ENCODE measurements at regions not wholly inside any gene's neighbourhood (a gene's known extent, or its start where the extent isn't known, plus 50 kb on each side); places are given as distances from the start of the nearest gene placed in this dataset.

GRCh38 chr4:171538601-171539100, 274.6 kb upstream of the GALNTL6 start:
- peaks cover 2% of the 10 kb centered on the region; the same call in 1 of the 2 replicates for H3K23me2 ChIP-seq (ENCODE audit: low read depth, low read length)
- no peak for FAIRE-seq
- H3K36me3 ChIP-seq (ENCODE audit: control insufficient read depth in 2 of 4, insufficient read depth in 4 of 4, low read length in 3 of 4): no peaks in the 10 kb centered on the region
- H3K9me3 ChIP-seq (ENCODE audit: insufficient read depth in 2 of 2, low read depth in 1 of 2, low read length in 1 of 2): no peaks in the 10 kb centered on the region
- no peak overlapping the region for H3K4ac ChIP-seq (replicated peaks; ENCODE audit: insufficient read length, low read depth, low read length)
- no peak overlapping the region for H3K23ac ChIP-seq (ENCODE audit: insufficient read length)
- no peak overlapping the region for H2BK15ac ChIP-seq (ENCODE audit: low read length)
- no peak for DNase-seq (ENCODE audit: low read depth in 1 of 2, low spot score in 2 of 2)
- H3K27ac ChIP-seq (ENCODE audit: low read depth, low read length): no peak overlapping the region
- no peak overlapping the region for H2BK5ac ChIP-seq (ENCODE audit: low read depth, low read length)
- H3K18ac ChIP-seq (ENCODE audit: extremely low read depth, low read length): no peak overlapping the region
- no peak overlapping the region for H4K8ac ChIP-seq (ENCODE audit: extremely low read depth, insufficient read depth, low read length)
- no peak overlapping the region for H4K5ac ChIP-seq (ENCODE audit: insufficient read length, low read depth, low read length)
- no peak overlapping the region for H2BK20ac ChIP-seq (ENCODE audit: low read length)
- H2BK12ac ChIP-seq (ENCODE audit: low read depth, low read length): no peak overlapping the region
- H3K14ac ChIP-seq (ENCODE audit: insufficient read length): no peak overlapping the region
- no peaks in the 10 kb centered on the region for H3K27me3 ChIP-seq (replicated peaks in 1 of 4; ENCODE audit: control insufficient read depth in 3 of 4, extremely low read depth in 1 of 4, insufficient read depth in 3 of 4, low read length in 3 of 4)
- no peak overlapping the region for H2AK5ac ChIP-seq (ENCODE audit: low read depth, low read length)
- H4K20me1 ChIP-seq (replicated peaks in 1 of 2; ENCODE audit: control insufficient read depth in 1 of 2, insufficient read depth in 2 of 2, low read length in 2 of 2): peaks cover 0 to 2% of the 10 kb centered on the region in 2 experiments
- H3K4me2 ChIP-seq (ENCODE audit: insufficient read depth in 1 of 2, low read depth in 2 of 2, low read length in 2 of 2): no peak overlapping the region
- no peak overlapping the region for H3K4me3 ChIP-seq (ENCODE audit: extremely low read depth in 1 of 4, insufficient read depth in 2 of 4, low read depth in 3 of 4, low read length in 4 of 4)
- ChIA-PET CTCF (ENCODE audit: partially characterized antibody) (no interaction called here), POLR2A (ENCODE audit: partially characterized antibody) (no interaction called here)
- 94% methylated on average over 1 of the region's 1 CpG; no CpG with 5 or more reads in 1 of the 2 experiments for WGBS, 2 experiments (ENCODE audit: extremely low coverage in 1 of 2, insufficient coverage in 1 of 2, insufficient read length in 1 of 2, insufficient replicate concordance in 2 of 2, low coverage in 1 of 2, low lambda C conversion rate in 2 of 2, missing lambda C conversion rate in 1 of 2)
- H3K56ac ChIP-seq (replicated peaks; ENCODE audit: insufficient read length, low read depth, low read length): no peak overlapping the region
- no peaks in the 10 kb centered on the region for H3K79me1 ChIP-seq (ENCODE audit: low read depth, low read length)
- H2BK120ac ChIP-seq (replicated peaks; ENCODE audit: low read depth, low read length): no peak overlapping the region
- H4K91ac ChIP-seq (replicated peaks; ENCODE audit: insufficient read length, low read length): no peak overlapping the region
- H3K79me2 ChIP-seq (ENCODE audit: control insufficient read depth in 1 of 2, insufficient read depth in 2 of 2, low read length in 2 of 2): no peaks in the 10 kb centered on the region
- H3K4me1 ChIP-seq (replicated peaks in 1 of 4; ENCODE audit: control insufficient read depth in 3 of 4, insufficient read depth in 4 of 4, low read length in 3 of 4): no peaks in the 10 kb centered on the region
- H2AFZ ChIP-seq (ENCODE audit: low read length): peak overlapping the region; percentile 34; the same call in 1 of the 2 replicates
- H3K9ac ChIP-seq (replicated peaks in 1 of 4; ENCODE audit: extremely low read depth in 1 of 4, low read depth in 3 of 4, low read length in 3 of 4): no peak overlapping the region
- TF ChIP-seq SIN3A (conservative IDR thresholded peaks at IDR 0.05 in 1 of 2, IDR thresholded peaks at IDR 0.05 in 1 of 2; ENCODE audit: low read depth in 1 of 2, low read length in 2 of 2) (no peak), TEAD4 (IDR thresholded peaks at IDR 0.05; ENCODE audit: low read depth, low read length) (no peak), FOSL1 (IDR thresholded peaks at IDR 0.05; ENCODE audit: insufficient read depth, low read depth, low read length) (no peak), YY1 (IDR thresholded peaks at IDR 0.05; ENCODE audit: low read depth, low read length) (no peak), USF2 (IDR thresholded peaks at IDR 0.05; ENCODE audit: low read length) (no peak)
